GM18870 (cell line): ENCODE measurements at regions not wholly inside any gene's neighbourhood (a gene's known extent, or its start where the extent isn't known, plus 50 kb on each side); places are given as distances from the start of the nearest gene placed in this dataset.

Source experiments
- ATAC-seq: cut with Tn5 transposase; IDR thresholded peaks from one replicate; pipeline ENCODE4 v1.9.1; 2021; ENCODE audit warnings: moderate library complexity; ENCODE audit not compliant: unreplicated experiment

DNA sequence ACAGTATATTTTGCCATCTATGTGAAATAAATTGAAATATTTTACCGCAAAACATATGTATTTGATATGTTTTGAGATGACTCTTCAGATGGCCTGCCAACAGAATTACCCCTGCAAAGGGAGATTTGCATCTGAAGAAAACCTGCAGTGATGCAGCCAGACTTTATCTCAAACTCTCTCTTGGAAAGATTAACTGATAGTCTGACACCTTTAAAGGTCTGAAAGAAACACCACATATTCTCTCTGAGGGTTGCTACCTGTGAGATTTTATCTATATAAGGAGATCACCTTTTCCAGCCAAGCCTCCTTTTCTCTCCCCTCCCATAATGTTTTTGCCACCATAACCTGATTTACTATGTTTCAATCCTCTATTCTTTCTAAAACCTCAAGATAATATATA, 1106.3 kb upstream of the IGFBP7 start:
- no peak for ATAC-seq

DNA sequence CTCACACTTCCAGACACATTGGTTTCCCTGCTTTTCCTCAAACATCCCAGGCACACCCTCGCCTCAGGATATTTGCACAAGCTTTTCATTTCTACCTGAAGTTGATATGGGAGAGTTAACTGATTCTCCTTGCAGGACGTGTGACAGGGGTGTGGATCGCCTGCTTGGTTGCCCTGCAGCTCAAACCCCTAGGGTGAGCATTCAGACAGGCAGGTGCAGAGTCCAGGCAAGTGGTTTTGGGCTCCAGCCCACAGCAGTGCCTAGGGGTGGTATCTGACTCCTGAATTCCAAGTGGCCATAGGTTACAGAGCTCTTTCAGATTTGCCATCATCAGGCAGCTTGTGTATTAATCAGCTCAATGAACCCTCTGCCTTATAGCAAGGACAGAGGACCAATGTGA, 1104.2 kb upstream of the IGFBP7 start:
- no peak for ATAC-seq

DNA sequence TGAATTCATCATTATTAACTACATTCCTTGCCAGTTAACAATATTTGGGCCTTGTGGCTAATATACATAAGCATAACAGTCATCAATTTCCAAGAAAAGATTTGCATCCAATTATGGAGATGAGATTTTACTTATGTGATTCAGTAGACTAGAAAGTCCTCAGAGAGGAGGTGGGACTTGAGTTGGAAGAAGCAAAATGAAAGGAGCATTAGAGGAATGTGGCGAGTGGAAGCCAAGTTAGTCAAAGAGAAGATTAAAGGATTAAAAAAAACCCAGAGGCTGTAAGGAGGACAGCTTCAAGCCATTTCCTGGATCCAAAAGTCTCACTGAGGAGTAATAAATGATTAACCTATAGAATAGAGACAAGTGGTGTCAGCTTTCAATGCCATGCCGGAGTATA, 1099.4 kb upstream of the IGFBP7 start:
- no peak for ATAC-seq

DNA sequence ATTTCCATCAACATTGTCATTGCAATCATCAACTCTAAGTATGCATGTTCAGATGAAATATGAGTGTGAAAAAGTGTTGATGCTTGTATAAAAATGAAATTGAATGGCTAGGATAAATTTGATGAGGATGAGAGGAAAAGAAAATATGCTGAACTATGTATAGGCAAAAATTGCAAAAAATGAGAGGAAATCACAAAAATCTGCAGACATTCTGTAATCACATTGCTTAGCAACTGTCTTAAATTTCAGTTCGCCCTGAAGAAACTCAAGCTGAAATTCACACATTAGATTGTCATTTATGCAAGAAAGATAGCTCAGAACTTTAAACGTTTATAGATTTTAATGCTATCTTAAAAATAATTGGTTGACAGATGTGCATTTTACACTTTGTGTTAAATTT, 1098.8 kb upstream of the IGFBP7 start:
- ATAC-seq, result no peak

DNA sequence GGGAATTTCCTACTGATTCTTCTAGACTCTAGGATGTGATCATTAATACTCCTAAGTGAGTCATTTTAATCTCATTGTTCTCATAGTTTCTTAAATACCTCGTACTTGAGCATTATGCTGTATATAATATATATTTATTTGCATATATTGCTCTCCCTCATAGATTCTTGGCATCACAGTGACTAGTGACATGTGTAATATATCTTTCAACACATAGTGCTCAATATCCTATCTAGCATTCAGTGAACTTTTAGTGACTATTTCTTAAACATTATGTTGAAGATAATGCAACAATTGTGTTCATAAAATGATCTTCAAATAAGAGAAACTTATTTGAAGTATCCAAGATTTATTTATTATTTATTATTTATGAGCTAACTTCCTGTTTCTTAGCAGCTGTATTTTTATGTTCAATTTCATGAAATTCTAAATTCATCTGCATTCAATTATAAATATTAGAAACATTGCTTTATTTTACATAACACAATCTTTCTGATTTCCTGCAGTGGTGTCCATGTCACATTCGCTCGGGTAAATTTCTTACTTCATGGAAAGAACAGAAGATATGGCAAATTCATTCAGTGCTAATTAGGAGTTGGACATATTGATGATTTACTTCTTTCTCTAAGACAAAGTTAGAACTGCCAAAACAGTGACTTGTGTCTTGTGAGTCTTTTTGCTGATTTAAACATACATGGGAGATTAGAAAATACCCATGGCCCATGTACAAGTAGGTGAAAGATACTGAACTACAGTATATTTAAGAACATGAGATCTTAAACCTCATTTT, 1095.5 kb upstream of the IGFBP7 start:
- ATAC-seq, result no peak

DNA sequence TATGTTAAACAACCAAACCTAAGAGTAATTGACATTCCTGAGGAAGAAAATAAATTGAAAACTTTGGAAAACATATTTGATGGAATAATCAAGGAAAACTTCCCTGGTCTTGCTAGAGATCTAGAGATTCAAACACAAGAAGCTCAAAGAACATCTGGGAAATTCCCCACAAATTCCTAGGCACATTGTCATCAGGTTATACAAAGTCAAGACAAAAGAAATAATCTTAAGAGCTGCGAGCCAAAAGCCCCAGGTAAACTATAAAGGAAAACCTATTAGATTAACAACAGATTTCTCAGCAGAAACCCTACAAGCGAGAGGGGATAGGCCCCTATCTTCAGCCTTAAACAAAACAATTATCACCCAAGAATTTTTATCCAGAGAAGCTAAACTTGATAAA, 1082.0 kb upstream of the IGFBP7 start:
- no peak for ATAC-seq

DNA sequence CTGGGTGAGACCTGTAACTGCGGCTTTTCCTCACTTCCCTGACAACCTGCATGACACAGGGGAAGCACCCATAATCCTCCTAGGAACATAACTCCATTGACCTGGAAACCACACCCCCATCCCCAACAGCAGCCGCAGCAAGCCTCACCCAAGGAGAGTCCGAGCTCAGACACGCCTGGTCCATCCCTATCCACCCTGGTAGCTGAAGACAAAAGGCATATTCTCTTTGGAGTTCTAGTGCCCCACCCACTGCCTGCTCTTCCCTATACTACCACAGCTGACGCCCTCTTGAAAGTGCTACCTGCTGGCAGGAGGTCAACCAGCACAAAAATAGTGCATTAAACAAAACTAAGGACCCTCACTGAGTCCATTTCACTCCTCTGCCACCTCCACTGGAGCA, 1080.9 kb upstream of the IGFBP7 start:
- ATAC-seq, result no peak

DNA sequence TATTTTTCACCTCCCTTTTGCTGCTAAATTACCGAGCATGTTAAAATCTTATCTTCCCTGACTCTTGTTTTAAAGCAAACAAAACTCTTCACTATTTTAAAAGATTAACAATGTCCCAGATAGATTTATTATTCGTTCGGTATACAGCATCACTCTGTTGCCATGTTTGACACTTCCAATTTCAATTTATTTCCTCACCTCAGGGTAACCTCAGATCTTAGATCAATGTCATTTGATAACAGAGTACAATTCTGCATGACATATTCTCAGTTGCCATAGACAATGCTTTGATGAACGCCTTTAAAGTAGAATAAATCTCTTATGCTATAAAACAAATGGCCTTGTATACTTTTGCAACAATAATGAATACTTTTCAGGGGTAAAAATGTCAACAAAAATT, 1078.1 kb upstream of the IGFBP7 start:
- ATAC-seq, result no peak

DNA sequence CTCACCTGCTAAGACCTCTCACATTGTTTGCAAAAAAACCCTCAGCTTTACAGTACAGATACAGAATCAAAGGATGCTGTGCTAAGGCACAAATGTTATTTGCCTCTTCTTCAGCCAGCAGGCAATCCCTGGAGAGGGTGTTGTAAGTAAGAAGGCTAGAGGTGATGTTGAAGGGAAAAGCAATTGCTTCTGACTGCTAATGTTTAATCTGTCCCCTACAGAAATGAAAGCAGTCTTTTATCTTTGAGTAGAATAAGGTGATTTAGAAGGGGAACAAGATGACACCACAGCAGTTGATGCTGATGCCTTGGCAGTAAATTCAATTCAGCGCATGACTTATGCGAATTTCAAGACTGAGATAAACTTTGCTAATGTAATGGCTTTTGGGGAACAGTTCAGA, 1064.8 kb upstream of the IGFBP7 start:
- no peak for ATAC-seq

DNA sequence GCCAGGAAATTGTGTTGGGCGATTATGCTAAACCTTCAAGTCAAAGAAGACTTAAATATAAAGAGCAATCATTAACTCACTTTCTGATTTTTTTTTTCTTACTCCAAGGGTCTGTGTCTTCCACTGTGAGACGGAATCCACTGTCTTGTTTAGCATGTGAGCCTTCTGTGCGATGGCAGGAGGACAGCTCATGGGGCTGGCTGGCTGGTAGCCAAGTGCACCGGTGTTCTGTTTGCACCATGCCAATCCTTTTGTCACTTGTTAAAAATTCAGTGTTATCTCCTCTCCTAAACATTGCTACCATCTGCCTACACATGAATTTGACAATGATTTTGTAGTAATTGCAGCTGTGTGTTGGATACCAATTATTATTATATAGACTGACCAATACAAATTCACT, 1056.3 kb upstream of the IGFBP7 start:
- no peak for ATAC-seq

DNA sequence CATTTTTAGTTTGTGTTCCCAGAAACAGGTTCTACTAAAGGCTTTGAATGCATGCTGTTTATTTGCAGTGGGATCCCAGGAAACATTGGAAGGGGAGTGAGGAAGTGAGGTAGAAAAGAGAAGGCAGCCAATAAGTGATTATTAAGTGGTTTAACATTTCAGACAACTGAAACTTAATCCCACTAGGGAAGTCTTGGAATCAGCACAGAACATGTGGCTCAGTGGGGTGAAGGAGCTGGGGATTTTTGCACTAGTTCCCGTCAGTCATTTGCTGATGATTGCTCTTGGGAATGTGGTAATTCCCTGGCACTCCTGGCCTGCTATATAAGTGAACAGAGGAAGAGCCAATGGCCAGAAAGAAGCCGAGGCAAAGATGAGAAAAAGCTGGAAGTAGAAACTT, 1053.0 kb upstream of the IGFBP7 start:
- ATAC-seq, result no peak

DNA sequence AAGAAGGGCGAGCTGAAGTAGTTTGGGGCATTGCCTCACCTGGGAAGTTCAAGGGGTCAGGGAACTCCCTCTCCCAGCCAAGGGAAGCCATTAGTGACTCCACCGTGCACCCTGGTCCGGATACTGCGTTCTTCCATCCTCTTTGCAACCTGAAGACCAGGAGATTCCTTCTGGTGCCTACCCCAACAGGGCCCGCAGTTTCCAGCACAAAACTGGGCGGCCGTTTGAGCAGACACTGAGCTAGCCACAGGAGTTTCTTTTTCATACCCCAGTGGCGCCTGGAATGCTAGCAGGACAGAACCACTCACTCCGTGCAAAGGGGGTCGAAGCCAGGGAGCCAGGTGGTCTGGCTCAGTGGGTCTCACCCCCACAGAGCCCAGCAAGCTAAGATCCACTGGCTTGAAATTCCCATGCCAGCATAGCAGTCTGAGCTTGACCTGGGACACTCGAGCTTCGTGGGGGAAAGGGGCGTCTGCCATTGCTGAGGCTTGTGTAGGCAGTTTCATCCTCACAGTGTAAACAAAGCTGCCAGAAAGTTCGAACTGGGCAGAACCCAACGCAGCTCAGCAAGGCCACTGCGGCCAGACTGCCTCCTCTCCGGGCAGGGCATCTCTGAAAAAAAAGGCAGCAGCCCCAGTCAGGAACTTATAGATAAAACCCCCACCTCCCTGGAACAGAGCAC, 1039.4 kb upstream of the IGFBP7 start:
- no peak for ATAC-seq

DNA sequence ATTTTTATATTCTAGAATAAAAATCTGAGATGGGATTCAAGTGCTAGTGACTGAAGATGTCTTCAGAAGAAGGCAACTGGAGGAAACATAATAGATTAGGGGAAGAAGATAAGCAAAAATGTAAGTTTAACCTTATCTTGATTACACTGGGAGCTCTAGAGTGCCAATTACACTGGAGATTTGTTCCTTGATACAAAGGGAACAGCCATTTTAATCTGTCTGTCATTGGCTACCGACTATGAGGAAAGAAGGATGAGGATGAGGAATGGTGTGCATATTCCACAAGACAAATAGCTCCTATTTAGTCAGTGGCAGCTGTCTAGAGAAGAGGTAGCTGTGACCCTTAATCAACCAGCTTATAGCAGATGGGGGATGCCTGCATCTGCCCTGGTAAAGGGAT, 1034.5 kb upstream of the IGFBP7 start:
- ATAC-seq, result no peak

DNA sequence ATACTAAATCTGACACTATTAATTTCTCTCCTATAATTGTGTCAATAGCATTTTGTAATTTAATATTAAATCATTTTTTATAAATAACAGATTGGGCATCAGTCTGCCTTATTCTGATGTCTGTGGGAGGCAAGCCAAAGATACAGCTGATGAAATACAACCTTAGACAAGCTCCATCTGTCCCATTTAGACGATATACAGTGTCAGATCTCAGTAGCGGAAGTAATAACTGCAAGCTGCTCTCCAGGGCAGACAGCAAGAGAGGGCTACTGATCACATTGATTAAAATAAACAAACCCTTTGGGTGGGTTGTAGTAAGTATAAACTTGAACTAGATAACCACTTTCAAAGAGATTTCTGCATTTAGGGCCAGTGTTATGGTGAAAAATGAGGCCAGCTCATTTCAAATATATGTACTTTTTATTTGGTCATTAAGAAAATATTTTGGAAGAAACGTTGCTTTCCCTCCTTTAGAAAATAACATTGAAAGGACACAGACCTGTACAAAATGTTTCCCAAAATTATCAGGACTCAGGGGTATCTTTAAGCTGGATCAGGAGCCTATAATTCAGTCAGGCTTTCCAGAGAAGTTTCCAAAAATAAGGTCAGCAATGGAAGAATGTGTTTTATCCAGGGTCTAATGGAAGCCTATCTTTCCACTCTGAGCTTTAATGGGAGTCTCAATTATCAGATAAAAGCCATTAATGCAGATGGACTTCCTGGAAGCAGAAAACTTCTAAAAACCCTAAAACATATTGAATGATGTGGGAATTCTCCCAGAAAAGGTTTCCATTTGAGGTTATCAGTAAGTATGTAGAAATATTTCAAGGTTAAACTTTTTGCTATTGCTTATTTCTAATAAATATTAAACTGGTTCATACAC, 1028.8 kb upstream of the IGFBP7 start:
- ATAC-seq, result no peak

DNA sequence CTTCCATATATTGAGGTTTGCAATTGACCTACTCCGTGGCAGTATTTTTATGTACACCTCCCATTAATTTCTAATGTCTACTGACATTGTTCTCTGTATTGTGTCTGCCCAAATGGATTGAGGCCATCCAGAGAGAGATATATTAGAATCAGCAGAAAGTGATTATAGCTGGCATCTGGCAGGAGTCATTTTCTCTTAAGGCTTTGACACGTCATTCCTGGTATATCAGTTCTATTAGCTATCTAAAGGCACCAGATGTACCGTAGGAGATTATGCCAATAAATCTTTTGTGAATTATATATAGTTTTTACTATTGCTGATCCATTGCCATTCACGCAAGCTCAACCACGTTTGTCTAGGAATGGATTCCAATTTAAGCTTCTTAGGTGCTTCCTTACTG, 1026.4 kb upstream of the IGFBP7 start:
- no peak for ATAC-seq

DNA sequence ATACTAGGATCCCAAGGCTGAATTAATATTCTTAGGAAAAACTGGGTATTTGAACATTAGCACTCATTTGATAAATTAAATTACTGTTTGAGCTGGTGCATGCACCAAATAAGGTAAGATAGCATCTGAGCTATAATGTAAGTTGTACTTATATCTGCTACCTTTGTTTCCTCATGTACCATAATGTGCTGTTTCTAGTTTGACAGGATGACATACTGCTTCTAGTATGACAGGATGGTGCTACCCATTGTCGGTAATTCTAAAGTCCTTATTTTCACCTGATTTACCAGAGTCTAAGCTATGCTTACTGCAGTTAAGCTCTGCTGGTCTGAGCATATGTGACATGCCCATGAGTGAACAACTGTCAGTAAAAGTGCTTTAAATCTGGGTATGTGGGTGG, 1017.5 kb upstream of the IGFBP7 start:
- no peak for ATAC-seq

DNA sequence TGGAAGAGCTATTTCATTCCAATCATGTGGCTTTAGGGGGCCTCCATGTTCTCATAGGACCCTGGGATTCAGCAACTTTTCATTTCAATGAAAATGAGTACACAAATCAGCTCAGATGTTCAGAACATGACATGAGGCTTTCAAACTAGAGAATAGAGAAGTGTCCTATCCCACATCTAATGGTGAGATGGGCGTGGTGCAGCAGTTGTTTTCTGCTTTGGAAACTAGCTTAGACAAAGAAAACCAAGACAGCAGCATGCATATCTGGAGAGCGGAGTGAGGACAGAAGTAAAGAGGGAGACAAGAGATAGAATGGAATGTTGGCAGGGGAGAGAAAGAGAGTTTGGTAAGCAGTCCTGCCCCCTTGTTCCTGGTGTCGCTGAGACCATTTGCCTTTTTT, 1009.1 kb upstream of the IGFBP7 start:
- ATAC-seq, result no peak

DNA sequence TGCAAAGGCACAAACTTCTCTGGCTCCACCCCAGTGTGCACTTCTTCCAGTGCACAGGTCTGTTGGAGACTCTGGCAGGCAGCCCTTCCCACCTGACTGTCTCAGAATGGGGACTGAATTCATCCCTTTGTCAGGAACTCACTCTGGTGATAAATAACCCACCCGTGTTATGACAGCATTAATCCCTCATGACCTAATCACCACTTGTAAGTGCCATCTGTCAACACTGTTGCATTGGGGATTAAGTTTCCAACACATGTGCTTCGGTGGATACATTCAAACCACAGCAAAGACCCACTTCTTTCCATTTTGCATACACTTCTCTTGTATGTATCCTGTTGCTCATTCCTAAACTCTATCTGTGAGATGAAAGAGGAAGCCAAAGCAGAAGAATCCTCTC, 1002.9 kb upstream of the IGFBP7 start:
- ATAC-seq, result no peak

DNA sequence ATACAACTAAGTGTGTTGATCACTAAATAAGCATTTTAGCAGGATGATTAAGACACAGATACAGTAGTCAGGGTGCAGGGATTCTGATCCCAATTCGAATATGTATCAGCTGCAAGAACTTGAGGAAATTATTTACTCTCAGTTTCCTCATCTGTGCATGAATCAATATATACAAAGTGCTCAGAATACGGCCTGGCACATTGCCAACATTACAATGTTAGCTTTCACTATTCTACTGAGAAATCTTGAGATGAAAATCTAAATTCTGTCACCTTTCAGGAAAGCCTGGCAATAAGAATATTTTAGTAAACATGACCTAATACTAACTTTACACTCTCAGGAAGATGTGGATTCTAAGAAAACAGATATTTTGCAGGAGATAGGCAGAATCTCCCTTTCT, 1001.6 kb upstream of the IGFBP7 start:
- no peak for ATAC-seq

DNA sequence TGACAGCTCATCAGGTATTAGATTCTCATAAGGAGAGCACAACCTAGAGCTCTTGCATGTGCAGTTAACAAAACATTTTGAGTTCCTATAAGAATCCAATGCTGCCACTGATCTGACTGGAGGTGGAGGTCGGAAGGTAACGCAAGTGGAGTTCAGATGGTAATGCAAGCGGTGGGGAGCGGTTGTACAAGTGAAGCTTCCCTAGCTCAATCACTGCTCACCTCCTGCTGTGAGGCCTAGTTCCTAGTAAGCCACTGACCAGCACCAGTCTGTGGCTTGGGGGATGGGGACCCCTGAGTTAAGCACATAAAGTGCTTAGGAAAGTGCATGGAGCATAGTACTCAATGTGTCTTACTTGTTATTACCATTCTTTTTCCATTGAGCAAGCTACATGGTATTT, 983.2 kb upstream of the IGFBP7 start:
- ATAC-seq, result no peak

DNA sequence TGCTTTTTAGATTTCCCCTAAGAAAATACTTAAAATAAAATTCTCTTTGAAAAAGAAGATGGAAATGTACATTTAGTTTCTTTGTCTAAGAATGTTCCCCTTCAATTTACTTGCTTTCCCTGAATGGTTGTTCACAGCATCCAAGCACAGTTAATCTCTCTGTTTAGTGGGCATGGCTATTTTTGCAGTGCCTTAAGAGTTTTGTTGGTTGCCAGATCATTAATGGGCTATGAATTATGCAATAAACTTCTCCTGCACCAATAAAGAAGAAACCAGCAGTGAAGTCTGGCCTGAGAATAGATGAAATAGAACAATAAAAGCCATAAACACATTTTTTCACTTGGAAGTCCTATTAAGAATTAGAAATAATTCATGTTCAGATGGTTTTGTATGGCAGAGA, 980.4 kb upstream of the IGFBP7 start:
- ATAC-seq, result no peak

DNA sequence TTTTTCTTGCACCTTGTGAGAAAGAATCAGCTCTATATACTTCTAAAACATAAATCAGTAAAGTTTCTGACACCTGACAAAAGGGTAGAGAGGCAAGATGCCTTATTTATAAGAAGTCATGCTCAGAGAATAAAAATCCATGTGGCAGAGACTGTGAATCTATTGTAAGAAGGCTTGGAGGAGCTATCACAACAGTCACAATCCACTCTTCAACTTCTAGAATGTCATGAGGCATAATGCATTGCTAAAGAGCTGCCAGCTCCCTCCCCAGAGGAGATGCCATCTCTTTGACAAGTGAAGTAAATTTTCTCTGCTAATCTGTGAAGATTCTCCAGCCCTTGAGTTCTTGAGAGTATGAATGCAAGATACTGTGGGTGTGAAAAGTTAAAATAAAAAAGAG, 971.2 kb upstream of the IGFBP7 start:
- ATAC-seq, result no peak
